ENCODE measurements at regions not wholly inside any gene's neighbourhood (a gene's known extent, or its start where the extent isn't known, plus 50 kb on each side); places are given as distances from the start of the nearest gene placed in this dataset.

DNA sequence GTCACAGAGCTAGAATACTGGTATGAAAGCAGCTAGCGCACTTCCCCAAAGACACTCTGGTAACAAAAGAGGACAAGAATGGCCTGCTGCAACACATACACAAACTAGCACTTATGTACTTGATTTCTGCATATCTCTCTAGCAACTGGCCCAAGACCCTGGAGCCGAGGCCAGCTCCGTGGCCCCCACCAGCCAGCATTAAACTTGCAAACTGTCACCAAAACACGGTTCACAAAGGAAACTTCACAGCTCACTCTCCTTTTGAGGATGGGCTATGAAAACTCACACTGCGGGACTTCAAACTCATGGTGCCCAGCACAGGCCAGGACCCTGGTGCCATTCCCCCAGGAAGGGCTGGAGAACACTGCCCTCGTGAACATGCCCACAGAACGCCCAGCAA, 115.9 kb upstream of the RPS6KA2 start:
- no peak for TF ChIP-seq POLR2A (IDR thresholded peaks at IDR 0.05)
- TF ChIP-seq, protein P1, sequence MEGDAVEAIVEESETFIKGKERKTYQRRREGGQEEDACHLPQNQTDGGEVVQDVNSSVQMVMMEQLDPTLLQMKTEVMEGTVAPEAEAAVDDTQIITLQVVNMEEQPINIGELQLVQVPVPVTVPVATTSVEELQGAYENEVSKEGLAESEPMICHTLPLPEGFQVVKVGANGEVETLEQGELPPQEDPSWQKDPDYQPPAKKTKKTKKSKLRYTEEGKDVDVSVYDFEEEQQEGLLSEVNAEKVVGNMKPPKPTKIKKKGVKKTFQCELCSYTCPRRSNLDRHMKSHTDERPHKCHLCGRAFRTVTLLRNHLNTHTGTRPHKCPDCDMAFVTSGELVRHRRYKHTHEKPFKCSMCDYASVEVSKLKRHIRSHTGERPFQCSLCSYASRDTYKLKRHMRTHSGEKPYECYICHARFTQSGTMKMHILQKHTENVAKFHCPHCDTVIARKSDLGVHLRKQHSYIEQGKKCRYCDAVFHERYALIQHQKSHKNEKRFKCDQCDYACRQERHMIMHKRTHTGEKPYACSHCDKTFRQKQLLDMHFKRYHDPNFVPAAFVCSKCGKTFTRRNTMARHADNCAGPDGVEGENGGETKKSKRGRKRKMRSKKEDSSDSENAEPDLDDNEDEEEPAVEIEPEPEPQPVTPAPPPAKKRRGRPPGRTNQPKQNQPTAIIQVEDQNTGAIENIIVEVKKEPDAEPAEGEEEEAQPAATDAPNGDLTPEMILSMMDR (IDR thresholded peaks at IDR 0.05): no peak
